ENCODE measurements at regions not wholly inside any gene's neighbourhood (a gene's known extent, or its start where the extent isn't known, plus 50 kb on each side); places are given as distances from the start of the nearest gene placed in this dataset.

GRCh38 chr9:78919701-78920100, 622.8 kb downstream of the PSAT1 start:
- Mint-ChIP-seq H3K9me3 (peaks cover 7 to 8% of the 10 kb centered on the region in 2 donors), H3K4me3 (no peak overlapping the region), H3K4me1 (no peaks in the 10 kb centered on the region), H3K27me3 (ENCODE audit: low read depth in 2 of 2) (no peaks in the 10 kb centered on the region), H3K27ac (no peak overlapping the region), H3K36me3 (no peaks in the 10 kb centered on the region)
- Histone ChIP-seq H3K4me1 (ENCODE audit: control insufficient read depth, insufficient read depth, low read length) (no peaks in the 10 kb centered on the region), H3K27me3 (ENCODE audit: control insufficient read depth, insufficient read depth, low read length) (no peaks in the 10 kb centered on the region), H3K9me3 (ENCODE audit: control insufficient read depth, insufficient read depth, low read length) (no peaks in the 10 kb centered on the region), H3K36me3 (ENCODE audit: control insufficient read depth, insufficient read depth, low read length) (no peaks in the 10 kb centered on the region), H3K4me3 (ENCODE audit: low read length) (no peak overlapping the region), H3K27ac (ENCODE audit: low read length) (no peak overlapping the region)
- intact Hi-C loops (cut with micrococcal nuclease), result no loop called here
- no peak for TF ChIP-seq CTCF (IDR thresholded peaks at IDR 0.05)
- 95% methylated on average over 2 of the region's 2 CpGs for WGBS (ENCODE audit: insufficient coverage)
- ATAC-seq, result no peak
- no peak for DNase-seq

GRCh38 chr9:78921341-78921740, 624.4 kb downstream of the PSAT1 start:
- Histone ChIP-seq H3K4me3 (ENCODE audit: low read length) (no peak overlapping the region), H3K36me3 (ENCODE audit: control insufficient read depth, insufficient read depth, low read length) (no peaks in the 10 kb centered on the region), H3K9me3 (ENCODE audit: control insufficient read depth, insufficient read depth, low read length) (no peaks in the 10 kb centered on the region), H3K27ac (ENCODE audit: low read length) (no peak overlapping the region), H3K4me1 (ENCODE audit: control insufficient read depth, insufficient read depth, low read length) (no peaks in the 10 kb centered on the region), H3K27me3 (ENCODE audit: control insufficient read depth, insufficient read depth, low read length) (no peaks in the 10 kb centered on the region)
- ATAC-seq (no peak), DNase-seq (no peak)
- WGBS (ENCODE audit: insufficient coverage), result no CpG with 5 or more reads among the region's 2 CpGs
- Mint-ChIP-seq H3K4me1 (no peaks in the 10 kb centered on the region), H3K9me3 (peaks cover 4 to 5% of the 10 kb centered on the region in 2 donors), H3K27ac (no peak overlapping the region), H3K36me3 (no peaks in the 10 kb centered on the region), H3K4me3 (no peak overlapping the region), H3K27me3 (ENCODE audit: low read depth in 2 of 2) (no peaks in the 10 kb centered on the region)
- intact Hi-C loops (cut with micrococcal nuclease), result no loop called here
- TF ChIP-seq CTCF (IDR thresholded peaks at IDR 0.05), result no peak

- Mint-ChIP-seq H3K4me3 (no peak overlapping the region), H3K9me3 (peaks cover 2 to 3% of the 10 kb centered on the region in 2 donors), H3K27ac (no peak overlapping the region), H3K4me1 (no peaks in the 10 kb centered on the region), H3K36me3 (no peaks in the 10 kb centered on the region), H3K27me3 (ENCODE audit: low read depth in 2 of 2) (no peaks in the 10 kb centered on the region)
- no peaks in the 10 kb centered on the region for H3K4me1 ChIP-seq (ENCODE audit: control insufficient read depth, insufficient read depth, low read length)
- TF ChIP-seq CTCF (IDR thresholded peaks at IDR 0.05), result no peak
- no peak overlapping the region for H3K27ac ChIP-seq (ENCODE audit: low read length)
- ATAC-seq (no peak), DNase-seq (no peak)
- WGBS (ENCODE audit: insufficient coverage), result no CpG with 5 or more reads among the region's 1 CpG
- no peaks in the 10 kb centered on the region for H3K36me3 ChIP-seq (ENCODE audit: control insufficient read depth, insufficient read depth, low read length)
- H3K27me3 ChIP-seq (ENCODE audit: control insufficient read depth, insufficient read depth, low read length), result no peaks in the 10 kb centered on the region
- no peak overlapping the region for H3K4me3 ChIP-seq (ENCODE audit: low read length)
- H3K9me3 ChIP-seq (ENCODE audit: control insufficient read depth, insufficient read depth, low read length), result no peaks in the 10 kb centered on the region
- intact Hi-C loops (cut with micrococcal nuclease), result no loop called here
Observed at GRCh38 chr9:78923966-78924659, 627.2 kb downstream of the PSAT1 start.
